Karpas-422 (cell line): ENCODE measurements at regions not wholly inside any gene's neighbourhood (a gene's known extent, or its start where the extent isn't known, plus 50 kb on each side); places are given as distances from the start of the nearest gene placed in this dataset.

Source experiments
- DNase-seq: peaks from one replicate; pipeline ENCODE4 v3.0.0-alpha.2; 2015
- H2AFZ ChIP-seq: fragments of 200-600 bp; sonication (generic); 2 replicates; pipeline ENCODE4 v1.6.1; 2014; ENCODE audit warnings: antibody characterized with exemption, low read length, mixed read lengths
- H3K27ac ChIP-seq: fragments of 200-600 bp; sonication (generic); 2 replicates; pipeline ENCODE4 v1.5.1; 2014; ENCODE audit warnings: mild to moderate bottlenecking, low read length, moderate library complexity
- H3K27me3 ChIP-seq: fragments of 200-600 bp; sonication (generic); 2 replicates; pipeline ENCODE4 v1.6.1; 2014; ENCODE audit warnings: low read length, mixed read lengths
- H3K36me3 ChIP-seq: fragments of 200-600 bp; sonication (generic); 2 replicates; pipeline ENCODE4 v1.6.1; 2014; ENCODE audit warnings: low read length, mixed read lengths; ENCODE audit not compliant: insufficient read depth
- H3K4me1 ChIP-seq: fragments of 200-600 bp; sonication (generic); 2 replicates; pipeline ENCODE4 v1.6.1; 2014; ENCODE audit warnings: mild to moderate bottlenecking, low read length, mixed read lengths
- H3K4me2 ChIP-seq: fragments of 200-600 bp; sonication (generic); 2 replicates; pipeline ENCODE4 v1.6.1; 2014; ENCODE audit warnings: low read length, low read depth, mild to moderate bottlenecking; ENCODE audit not compliant: poor library complexity, severe bottlenecking
- H3K4me3 ChIP-seq: fragments of 200-600 bp; sonication (generic); 2 replicates; pipeline ENCODE4 v1.5.1; 2014; ENCODE audit warnings: mild to moderate bottlenecking, antibody characterized with exemption, low read length, mixed read lengths
- H3K79me2 ChIP-seq: fragments of 200-600 bp; sonication (generic); 2 replicates; pipeline ENCODE4 v1.6.1; 2014; ENCODE audit warnings: mild to moderate bottlenecking, low read length, mixed read lengths
- H3K9ac ChIP-seq: fragments of 200-600 bp; sonication (generic); 2 replicates; pipeline ENCODE4 v1.6.0; 2014; ENCODE audit warnings: low read length
- H3K9me2 ChIP-seq: fragments of 200-600 bp; sonication (generic), shearing (Covaris generic); replicated peaks from 2 replicates; pipeline ENCODE4 v1.6.0; 2014; ENCODE audit warnings: mild to moderate bottlenecking, low read length, moderate library complexity; ENCODE audit not compliant: insufficient read depth
- H3K9me3 ChIP-seq: fragments of 300-700, 200-600 bp; sonication (generic); 2 replicates; pipeline ENCODE4 v1.6.1; 2014; ENCODE audit warnings: low read length, mixed read lengths
- H4K20me1 ChIP-seq: fragments of 200-600 bp; sonication (generic); 2 replicates; pipeline ENCODE4 v1.6.1; 2014; ENCODE audit warnings: mild to moderate bottlenecking, antibody characterized with exemption, low read length, low read depth; ENCODE audit not compliant: insufficient read depth

DNA sequence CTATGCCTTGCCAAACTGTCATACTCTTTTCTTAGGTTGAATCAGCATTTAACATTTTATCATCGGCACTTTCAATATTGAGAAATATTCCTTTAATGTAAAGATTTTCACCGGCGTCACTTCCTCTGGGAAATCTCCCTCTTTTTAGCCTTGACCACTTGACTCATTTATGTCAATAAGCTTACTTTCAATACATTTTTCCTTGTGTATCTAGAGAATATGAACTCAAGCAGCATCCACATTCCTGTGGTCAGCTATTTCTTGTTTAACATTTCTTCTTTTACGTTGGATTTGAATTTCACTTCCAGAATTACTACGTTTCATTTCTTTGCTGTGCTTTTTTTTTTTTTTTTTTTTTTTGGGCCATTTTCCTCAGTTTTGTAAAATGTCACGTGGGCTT, 271.2 kb upstream of the HTR2A start:
- Histone ChIP-seq H3K27me3 (no peaks in the 10 kb centered on the region), H4K20me1 (no peaks in the 10 kb centered on the region), H3K36me3 (no peaks in the 10 kb centered on the region), H3K4me3 (no peak overlapping the region), H2AFZ (no peak overlapping the region), H3K9me3 (no peaks in the 10 kb centered on the region), H3K79me2 (no peaks in the 10 kb centered on the region), H3K9me2 (no peaks in the 10 kb centered on the region), H3K4me2 (no peak overlapping the region), H3K9ac (no peak overlapping the region), H3K4me1 (no peaks in the 10 kb centered on the region), H3K27ac (no peak overlapping the region)
- no peak for DNase-seq

DNA sequence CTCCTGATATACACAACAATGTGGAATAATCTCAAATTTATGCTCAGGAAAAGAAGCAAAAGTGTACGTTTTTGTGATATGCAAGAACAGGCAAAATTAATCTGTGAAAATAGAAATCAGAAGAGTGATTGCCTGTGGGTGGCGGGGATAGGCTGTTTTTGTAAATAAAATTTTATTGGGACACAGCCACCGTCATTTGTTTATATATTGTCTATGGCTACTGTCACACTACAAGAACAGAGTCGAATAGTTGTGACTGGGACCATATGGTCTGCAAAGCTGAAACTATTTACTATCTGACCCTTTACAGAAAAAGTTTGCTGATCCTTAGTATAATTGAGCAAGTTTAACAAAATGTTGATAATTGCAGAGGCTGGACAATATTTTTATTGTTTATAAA, 269.5 kb upstream of the HTR2A start:
- Histone ChIP-seq H3K9me3 (no peaks in the 10 kb centered on the region), H3K9ac (no peak overlapping the region), H2AFZ (no peak overlapping the region)

DNA sequence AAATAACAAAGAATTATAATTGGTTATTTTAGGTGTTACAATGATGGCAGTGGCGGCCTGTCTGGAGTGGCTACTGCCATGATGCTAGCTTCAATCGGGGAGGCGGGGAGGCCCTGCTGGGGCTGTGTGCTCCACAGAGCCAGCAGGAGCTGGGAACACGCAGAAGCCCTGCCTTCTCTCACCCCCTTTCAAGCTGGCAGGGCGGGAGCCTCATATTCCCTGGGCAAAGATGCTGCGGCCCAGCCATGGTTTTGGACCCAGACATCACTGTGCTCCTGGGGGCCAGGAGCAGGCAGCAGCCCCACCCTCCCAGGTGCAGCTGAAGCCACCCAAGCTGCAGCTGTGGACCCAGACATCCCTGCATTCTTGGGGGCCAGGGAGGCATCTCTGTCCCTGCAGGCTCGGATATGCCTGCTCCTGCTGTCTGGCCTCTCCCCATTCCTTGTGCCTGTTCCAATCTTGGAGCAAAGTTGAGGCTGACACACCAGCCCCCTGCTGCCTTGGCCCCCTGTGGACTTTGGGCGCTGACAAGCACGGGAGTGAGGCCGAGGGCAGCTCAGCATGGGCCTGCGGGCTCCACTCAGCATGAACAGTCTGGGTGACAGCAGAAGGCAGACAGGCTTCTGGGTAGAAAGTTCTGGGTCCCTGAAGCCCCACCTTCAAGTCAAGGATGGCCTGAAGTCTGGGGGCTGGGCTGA, 263.1 kb upstream of the HTR2A start:
- Histone ChIP-seq H3K9ac (no peak overlapping the region), H3K79me2 (no peaks in the 10 kb centered on the region), H3K9me2 (no peaks in the 10 kb centered on the region), H3K27ac (no peak overlapping the region), H3K27me3 (no peaks in the 10 kb centered on the region), H2AFZ (no peak overlapping the region), H3K36me3 (no peaks in the 10 kb centered on the region), H3K4me3 (no peak overlapping the region), H3K4me2 (no peak overlapping the region), H4K20me1 (no peaks in the 10 kb centered on the region), H3K4me1 (no peaks in the 10 kb centered on the region), H3K9me3 (no peaks in the 10 kb centered on the region)
- no peak for DNase-seq

More for the DNA sequence above, 269.5 kb upstream of the HTR2A start:
- H3K4me1 ChIP-seq, result no peaks in the 10 kb centered on the region
- no peak overlapping the region for H3K4me2 ChIP-seq
- H3K79me2 ChIP-seq, result no peaks in the 10 kb centered on the region
- no peak for DNase-seq
- no peaks in the 10 kb centered on the region for H3K27me3 ChIP-seq
- H4K20me1 ChIP-seq, result no peaks in the 10 kb centered on the region
- H3K36me3 ChIP-seq, result no peaks in the 10 kb centered on the region
- H3K27ac ChIP-seq, result no peak overlapping the region
- H3K4me3 ChIP-seq, result no peak overlapping the region
- H3K9me2 ChIP-seq, result no peaks in the 10 kb centered on the region

DNA sequence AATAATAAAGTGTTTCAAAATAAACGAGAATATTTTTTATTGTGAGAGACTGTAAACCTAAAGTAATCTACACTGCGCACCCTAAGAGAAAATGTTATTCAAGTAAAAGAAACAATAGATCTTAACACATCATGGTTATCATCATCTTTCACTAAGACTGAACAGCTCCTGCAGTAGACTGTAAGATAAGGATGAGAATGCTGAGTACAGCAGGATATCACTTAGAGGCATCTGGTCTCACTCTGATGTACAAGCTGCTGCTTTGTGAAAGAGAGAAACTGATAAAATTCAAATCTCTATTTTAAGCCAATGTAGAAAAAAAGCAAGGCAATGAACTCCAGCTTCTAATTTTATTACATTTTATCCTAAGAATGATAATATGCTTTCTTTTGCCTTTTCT, 261.7 kb upstream of the HTR2A start:
- H3K4me1 ChIP-seq, result no peaks in the 10 kb centered on the region
- no peaks in the 10 kb centered on the region for H3K36me3 ChIP-seq
- no peak overlapping the region for H3K27ac ChIP-seq
- no peaks in the 10 kb centered on the region for H3K9me3 ChIP-seq
- H3K4me3 ChIP-seq, result no peak overlapping the region
- no peak overlapping the region for H3K4me2 ChIP-seq
- no peaks in the 10 kb centered on the region for H3K79me2 ChIP-seq
- no peak overlapping the region for H2AFZ ChIP-seq
- 0 out of 2 replicates have a peak, but pooled peaks cover 2% of the 10 kb centered on the region for H3K27me3 ChIP-seq
- H4K20me1 ChIP-seq, result no peaks in the 10 kb centered on the region
- DNase-seq, result no peak
- H3K9ac ChIP-seq, result no peak overlapping the region
- H3K9me2 ChIP-seq, result no peaks in the 10 kb centered on the region

DNA sequence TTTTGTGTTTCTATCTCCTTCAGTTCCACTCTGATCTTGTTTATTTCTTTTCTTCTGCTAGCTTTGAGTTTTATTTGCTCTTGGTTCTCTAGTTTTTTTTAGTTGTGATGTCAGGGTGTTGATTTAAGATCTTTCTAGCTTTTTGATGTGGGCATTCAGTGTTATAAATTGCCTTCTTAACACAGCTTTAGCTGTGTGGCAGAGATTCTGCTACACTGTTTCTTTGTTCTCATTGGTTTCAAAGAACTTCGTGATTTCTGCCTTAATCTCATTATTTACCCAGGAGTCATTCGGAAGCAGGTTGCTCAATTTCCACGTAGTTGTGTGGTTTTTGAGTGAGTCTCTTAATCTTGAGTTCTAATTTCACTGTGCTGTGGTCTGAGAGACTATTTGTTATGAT, 251.7 kb upstream of the HTR2A start:
- Histone ChIP-seq H2AFZ (no peak overlapping the region), H3K4me1 (no peaks in the 10 kb centered on the region), H3K27ac (no peak overlapping the region), H3K79me2 (no peaks in the 10 kb centered on the region), H3K36me3 (no peaks in the 10 kb centered on the region), H3K9me3 (no peaks in the 10 kb centered on the region), H3K27me3 (no peaks in the 10 kb centered on the region), H3K9me2 (no peaks in the 10 kb centered on the region), H3K4me2 (no peak overlapping the region), H3K4me3 (no peak overlapping the region), H4K20me1 (no peaks in the 10 kb centered on the region), H3K9ac (no peak overlapping the region)
- DNase-seq, result no peak

DNA sequence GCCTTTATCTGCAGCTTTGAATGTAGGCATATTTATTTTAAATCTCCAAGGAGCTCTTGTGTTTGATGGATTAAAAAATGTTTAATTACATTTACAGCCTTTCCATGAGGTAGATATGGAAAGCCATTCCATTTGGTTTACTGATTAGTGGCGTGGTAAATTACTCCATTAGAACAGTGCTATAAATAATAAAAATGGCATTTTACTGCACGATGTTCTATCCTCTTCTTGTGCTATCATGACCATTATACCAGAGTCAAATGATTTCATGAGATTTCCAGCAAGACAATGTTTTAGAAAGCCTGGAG, 250.9 kb upstream of the HTR2A start:
- no peaks in the 10 kb centered on the region for H3K79me2 ChIP-seq
- H3K9ac ChIP-seq, result no peak overlapping the region
- no peaks in the 10 kb centered on the region for H3K9me2 ChIP-seq
- DNase-seq, result no peak
- no peaks in the 10 kb centered on the region for H3K36me3 ChIP-seq
- no peak overlapping the region for H2AFZ ChIP-seq
- H3K9me3 ChIP-seq, result no peaks in the 10 kb centered on the region
- no peak overlapping the region for H3K4me3 ChIP-seq
- no peaks in the 10 kb centered on the region for H4K20me1 ChIP-seq
- H3K27me3 ChIP-seq, result no peaks in the 10 kb centered on the region
- no peak overlapping the region for H3K4me2 ChIP-seq
- no peak overlapping the region for H3K27ac ChIP-seq
- no peaks in the 10 kb centered on the region for H3K4me1 ChIP-seq

DNA sequence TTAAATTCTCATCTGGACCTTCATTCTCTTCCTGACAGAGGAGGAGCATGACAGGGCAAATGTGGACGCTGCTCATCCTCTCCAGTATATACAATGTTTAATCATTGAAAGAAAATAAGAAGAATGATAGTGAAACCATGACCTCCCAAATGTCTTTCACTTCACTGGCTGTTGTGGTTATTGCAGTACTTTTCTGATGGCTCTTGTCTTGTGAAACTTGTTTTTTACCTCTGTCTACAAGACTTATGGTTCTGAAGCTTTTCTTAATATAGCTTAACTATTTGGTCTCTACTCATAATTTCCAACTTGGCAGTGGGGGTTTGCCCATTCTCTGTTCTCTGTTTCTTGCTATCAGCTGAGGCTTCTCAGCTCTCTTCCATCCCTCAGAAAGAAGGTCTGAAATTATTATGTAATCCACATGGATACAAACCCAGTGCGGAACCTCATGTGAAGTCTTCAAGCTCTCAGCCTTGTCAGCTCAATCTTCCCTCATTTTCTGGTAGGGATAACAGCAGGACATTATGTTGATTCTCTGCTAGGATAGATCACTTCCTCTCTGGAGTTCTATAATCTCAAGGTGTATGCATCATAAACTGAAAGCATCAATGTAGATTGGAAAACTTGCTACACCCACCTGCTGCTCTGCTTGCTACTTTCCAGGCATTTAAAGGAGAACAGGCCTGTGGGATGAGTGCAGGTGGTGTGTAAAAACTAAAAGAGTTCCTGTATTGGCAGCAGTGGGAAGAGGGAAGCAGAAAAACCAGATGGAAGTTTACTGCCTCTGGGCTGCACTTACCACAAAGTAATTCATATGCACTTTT, 250.3 kb upstream of the HTR2A start:
- no peaks in the 10 kb centered on the region for H3K27me3 ChIP-seq
- H3K9me3 ChIP-seq, result no peaks in the 10 kb centered on the region
- H3K36me3 ChIP-seq, result no peaks in the 10 kb centered on the region
- no peak for DNase-seq
- no peak overlapping the region for H3K4me3 ChIP-seq
- H3K4me1 ChIP-seq, result no peaks in the 10 kb centered on the region
- no peaks in the 10 kb centered on the region for H4K20me1 ChIP-seq
- H3K9ac ChIP-seq, result no peak overlapping the region
- H2AFZ ChIP-seq, result no peak overlapping the region
- H3K27ac ChIP-seq, result no peak overlapping the region
- no peak overlapping the region for H3K4me2 ChIP-seq
- no peaks in the 10 kb centered on the region for H3K79me2 ChIP-seq
- no peaks in the 10 kb centered on the region for H3K9me2 ChIP-seq

DNA sequence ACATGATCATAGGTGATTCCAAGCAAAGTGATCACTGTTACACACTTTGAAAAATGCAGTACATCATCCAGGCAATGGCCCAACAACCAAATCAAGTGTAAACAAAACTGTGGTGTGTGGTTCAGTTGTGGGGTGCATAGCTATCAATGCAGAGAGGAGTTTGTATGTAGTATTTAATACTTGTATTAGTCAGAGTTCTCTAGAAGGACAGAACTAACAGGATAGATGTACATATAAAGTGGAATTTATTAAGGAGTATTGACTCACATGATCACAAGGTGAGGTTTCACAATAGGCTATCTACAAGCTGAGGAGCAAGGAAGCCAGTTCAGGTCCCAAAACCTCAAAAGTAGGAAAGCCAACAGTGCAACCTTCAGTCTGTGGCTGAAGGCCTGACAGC, 249.3 kb upstream of the HTR2A start:
- DNase-seq, result no peak
- Histone ChIP-seq H2AFZ (no peak overlapping the region), H3K79me2 (no peaks in the 10 kb centered on the region), H3K4me3 (no peak overlapping the region), H3K4me1 (no peaks in the 10 kb centered on the region), H3K27ac (no peak overlapping the region), H3K9me2 (no peaks in the 10 kb centered on the region), H3K4me2 (no peak overlapping the region), H3K9me3 (no peaks in the 10 kb centered on the region), H3K27me3 (no peaks in the 10 kb centered on the region), H3K9ac (no peak overlapping the region), H3K36me3 (no peaks in the 10 kb centered on the region), H4K20me1 (no peaks in the 10 kb centered on the region)
